KOPT-K1 (cell line): ENCODE measurements at regions not wholly inside any gene's neighbourhood (a gene's known extent, or its start where the extent isn't known, plus 50 kb on each side); places are given as distances from the start of the nearest gene placed in this dataset.

Source experiments
- H3K27ac ChIP-seq: fragments of 200-600 bp; sonication (generic); 2 replicates; pipeline ENCODE4 v1.5.1; 2016; ENCODE audit warnings: antibody characterized with exemption, mild to moderate bottlenecking, low read depth, low read length; ENCODE audit not compliant: poor library complexity, severe bottlenecking
- H3K36me3 ChIP-seq: fragments of 200-600 bp; sonication (generic); 2 replicates; pipeline ENCODE4 v1.5.1; 2017; ENCODE audit warnings: antibody characterized with exemption, mild to moderate bottlenecking, low read length, moderate library complexity; ENCODE audit not compliant: insufficient read depth
- H3K9me3 ChIP-seq: fragments of 200-600 bp; sonication (generic); 2 replicates; pipeline ENCODE4 v1.5.1; 2017; ENCODE audit warnings: antibody characterized with exemption, low read length, mild to moderate bottlenecking; ENCODE audit not compliant: insufficient read depth, poor library complexity, severe bottlenecking

GRCh38 chr11:45071232-45071631, 75.2 kb upstream of the PRDM11 start:
- Histone ChIP-seq H3K9me3 (peaks cover 11% of the 10 kb centered on the region), H3K27ac (no peak overlapping the region), H3K36me3 (no peaks in the 10 kb centered on the region)

DNA sequence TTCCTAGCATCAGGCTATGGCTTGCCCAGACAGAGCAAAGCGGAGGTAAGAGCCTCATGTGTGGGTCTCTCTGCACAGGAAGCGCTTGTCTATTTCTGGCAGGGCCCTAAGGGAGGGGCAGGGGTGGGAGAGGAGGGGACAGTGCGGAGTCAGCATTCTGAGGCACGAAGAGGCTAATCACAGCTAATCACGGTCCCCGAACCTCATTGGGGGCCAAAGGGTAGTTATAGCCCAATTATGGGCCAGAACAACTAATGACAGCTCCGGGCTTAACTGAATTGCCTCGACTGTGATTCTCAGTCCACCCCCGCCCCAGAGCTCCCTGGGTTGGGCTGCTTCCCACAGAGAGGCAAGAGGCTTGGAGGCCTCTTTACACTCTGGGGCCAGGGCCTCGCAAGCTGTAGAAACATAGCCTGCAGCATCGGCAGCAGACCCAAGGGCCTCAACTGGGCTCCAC, 72.7 kb upstream of the PRDM11 start:
- H3K36me3 ChIP-seq: no peaks in the 10 kb centered on the region
- H3K27ac ChIP-seq: peak overlapping the region; percentile 47

DNA sequence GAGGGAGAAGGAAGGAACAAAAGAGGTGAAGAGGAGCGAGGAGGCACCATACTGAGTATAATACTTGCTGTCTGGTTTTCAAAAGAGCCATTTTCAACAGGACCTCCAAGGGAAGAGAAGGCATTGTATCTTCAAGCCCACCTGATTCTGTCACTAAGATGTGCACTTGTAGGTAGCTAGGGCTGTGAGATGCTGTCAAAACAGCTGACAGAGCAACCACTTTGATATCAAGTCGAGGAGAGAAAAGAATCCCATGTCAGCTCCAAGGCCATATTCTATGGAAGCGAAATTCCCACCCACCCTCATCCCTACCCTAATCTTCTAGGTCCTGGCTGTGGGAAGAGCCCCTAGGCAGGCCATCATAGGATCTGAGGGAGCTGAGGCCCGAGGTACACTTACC, 70.9 kb upstream of the PRDM11 start:
- Histone ChIP-seq H3K36me3 (no peaks in the 10 kb centered on the region), H3K9me3 (no peaks in the 10 kb centered on the region), H3K27ac (peak overlapping the region; percentile 47)

More for the DNA sequence above, 72.7 kb upstream of the PRDM11 start:
- no peaks in the 10 kb centered on the region for H3K9me3 ChIP-seq

DNA sequence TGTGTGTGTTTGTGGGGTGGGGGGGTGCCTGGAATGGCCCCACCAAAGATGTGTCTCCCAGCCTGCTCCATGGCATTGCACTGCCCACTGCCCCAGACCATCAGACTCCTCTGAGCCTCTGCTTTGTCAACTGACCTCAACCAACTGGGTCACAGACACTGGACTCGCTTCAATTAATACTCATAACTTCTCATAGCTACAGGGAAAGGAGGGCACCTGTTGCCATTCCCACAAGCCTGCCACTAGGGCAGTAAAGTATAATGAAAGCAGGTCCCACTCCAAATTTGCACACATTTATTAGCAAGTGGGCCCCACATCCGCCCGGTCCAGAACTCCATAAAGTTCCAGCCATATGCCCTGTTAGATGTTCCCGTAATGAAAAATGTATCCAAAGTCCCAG, 70.5 kb upstream of the PRDM11 start:
- H3K36me3 ChIP-seq: no peaks in the 10 kb centered on the region
- H3K9me3 ChIP-seq: peaks cover 2% of the 10 kb centered on the region
- H3K27ac ChIP-seq: no peak overlapping the region

DNA sequence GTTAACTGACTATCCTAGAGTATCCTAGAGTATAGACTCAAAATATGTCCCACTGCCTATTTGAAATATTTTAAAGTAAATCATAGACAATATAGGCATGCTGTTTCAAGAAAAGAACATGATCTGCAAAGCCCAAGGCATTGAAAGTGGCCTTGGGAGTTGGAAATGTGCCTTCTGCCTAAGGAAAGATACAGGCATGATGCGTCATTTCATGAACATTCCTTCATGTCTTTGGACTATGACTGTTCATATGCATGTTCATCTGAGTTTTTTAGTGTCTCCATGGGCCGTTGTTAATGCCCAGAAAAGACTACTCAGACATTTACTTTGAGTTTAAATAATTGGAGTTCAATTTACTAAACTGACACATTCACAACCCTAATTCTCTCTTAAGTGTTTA, 69.7 kb upstream of the PRDM11 start:
- H3K9me3 ChIP-seq: peaks cover 10% of the 10 kb centered on the region
- no peak overlapping the region for H3K27ac ChIP-seq
- no peaks in the 10 kb centered on the region for H3K36me3 ChIP-seq

- H3K9me3 ChIP-seq: peaks cover 11% of the 10 kb centered on the region
- H3K27ac ChIP-seq: peak overlapping the region; percentile 96
- H3K36me3 ChIP-seq: no peaks in the 10 kb centered on the region
These were observed 68.0 kb upstream of the PRDM11 start for GRCh38 chr11:45078236-45079074.

GRCh38 chr11:45079075-45079444, 67.4 kb upstream of the PRDM11 start:
- Histone ChIP-seq H3K9me3 (peaks cover 11% of the 10 kb centered on the region), H3K36me3 (no peaks in the 10 kb centered on the region), H3K27ac (peak overlapping the region; percentile 96)

DNA sequence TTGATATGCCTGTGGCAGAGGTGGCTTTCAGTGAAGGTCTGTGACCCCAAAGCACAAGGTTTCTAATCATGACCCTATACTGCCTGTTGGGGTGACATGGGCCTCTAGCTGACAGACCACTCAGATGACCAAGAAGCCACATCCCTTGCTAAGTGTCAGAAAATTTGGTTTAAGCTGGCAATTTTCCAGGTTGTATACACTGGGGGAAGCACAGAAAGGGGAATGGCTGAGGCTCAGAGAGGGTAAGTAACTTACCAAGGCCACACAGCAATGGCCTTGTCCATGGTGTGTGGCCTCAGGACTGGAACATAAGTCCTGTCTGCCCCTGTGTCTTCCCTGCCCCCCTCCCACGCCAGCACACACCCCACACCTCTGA, 66.9 kb upstream of the PRDM11 start:
- Histone ChIP-seq H3K36me3 (no peaks in the 10 kb centered on the region), H3K27ac (peak overlapping the region; percentile 96), H3K9me3 (peaks cover 11% of the 10 kb centered on the region)

- H3K36me3 ChIP-seq: no peaks in the 10 kb centered on the region
- H3K27ac ChIP-seq: peak overlapping the region; percentile 96
- H3K9me3 ChIP-seq: peaks cover 11% of the 10 kb centered on the region
These were observed 66.3 kb upstream of the PRDM11 start for GRCh38 chr11:45079943-45080719.

DNA sequence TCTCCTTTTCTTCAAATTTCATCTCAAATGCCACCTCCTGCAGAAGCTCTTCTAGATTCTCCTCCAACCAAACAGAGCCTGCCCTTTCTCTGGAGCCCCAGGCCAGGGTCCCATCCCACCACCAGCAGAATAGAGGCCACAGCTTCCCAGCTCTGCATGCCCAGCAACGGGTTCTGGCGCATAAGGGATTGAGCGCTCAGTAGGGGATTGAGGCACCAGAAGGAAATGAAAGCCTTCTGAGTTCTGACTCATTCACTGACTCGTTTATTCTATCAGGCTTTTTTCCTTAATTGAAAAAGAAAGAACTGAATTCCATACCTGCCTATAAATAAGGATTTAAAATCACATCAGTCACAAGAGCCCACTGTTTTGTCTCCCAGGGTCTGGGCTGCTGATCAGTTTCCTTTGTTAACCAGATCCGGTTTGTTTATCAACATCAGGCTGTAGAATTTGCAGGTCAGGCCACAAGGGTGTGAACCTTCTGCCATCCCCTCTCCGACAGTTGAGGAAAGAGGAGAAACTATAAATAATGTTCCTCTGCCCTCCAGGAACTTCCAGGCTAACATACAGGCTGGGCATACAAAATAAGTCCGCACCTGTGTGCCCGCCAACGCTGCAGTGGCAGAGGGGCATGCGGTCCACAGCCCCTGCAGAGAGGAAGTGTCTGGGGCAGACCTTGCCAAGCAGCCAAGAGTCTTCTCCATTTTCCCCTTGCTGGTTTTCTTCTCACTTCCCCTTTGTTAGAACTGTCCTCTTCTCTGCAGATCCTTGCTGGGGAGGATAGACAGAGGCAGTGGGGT, 63.5 kb upstream of the PRDM11 start:
- Histone ChIP-seq H3K9me3 (peaks cover 11% of the 10 kb centered on the region), H3K36me3 (no peaks in the 10 kb centered on the region), H3K27ac (peak overlapping the region; percentile 38)

DNA sequence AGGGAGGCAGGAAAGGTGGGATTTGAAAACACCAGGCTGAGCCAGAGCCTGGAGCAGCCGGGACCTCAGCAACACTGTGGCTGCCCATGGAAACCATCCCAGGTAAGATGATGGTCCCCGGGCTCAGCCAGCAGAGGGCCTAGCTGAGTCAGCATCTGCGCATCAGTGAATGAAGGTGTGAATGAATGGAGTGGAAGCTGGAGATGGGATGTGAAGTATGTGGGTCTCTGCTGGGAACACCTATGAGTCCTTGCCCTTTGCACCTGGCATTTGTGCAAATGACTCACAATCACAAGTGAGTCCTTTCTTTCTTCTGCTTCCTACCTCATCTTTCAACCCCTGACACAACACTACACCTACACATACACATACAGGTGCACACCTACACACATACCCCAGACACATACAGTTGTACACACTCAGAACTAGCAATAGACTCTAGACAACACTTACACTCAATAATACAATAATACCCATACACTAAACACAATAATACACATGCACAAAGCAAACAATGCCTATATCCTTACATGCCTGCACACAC, 62.8 kb upstream of the PRDM11 start:
- Histone ChIP-seq H3K27ac (peak overlapping the region; percentile 38), H3K36me3 (no peaks in the 10 kb centered on the region)

GRCh38 chr11:45085646-45086501, 60.6 kb upstream of the PRDM11 start:
- Histone ChIP-seq H3K9me3 (peaks cover 10% of the 10 kb centered on the region), H3K36me3 (no peaks in the 10 kb centered on the region), H3K27ac (no peak overlapping the region)

More for the DNA sequence above, 62.8 kb upstream of the PRDM11 start:
- peaks cover 11% of the 10 kb centered on the region for H3K9me3 ChIP-seq

GRCh38 chr11:45086526-45086925, 59.9 kb upstream of the PRDM11 start:
- Histone ChIP-seq H3K27ac (no peak overlapping the region), H3K9me3 (peaks cover 3% of the 10 kb centered on the region), H3K36me3 (no peaks in the 10 kb centered on the region)
